Astrocyte of the spinal cord (primary cell): ENCODE measurements at regions not wholly inside any gene's neighbourhood (a gene's known extent, or its start where the extent isn't known, plus 50 kb on each side); places are given as distances from the start of the nearest gene placed in this dataset.
A peak's percentile ranks its signal among the peaks of the same experiment; 100 is the strongest.

ENCODE experiments used
- DNase-seq: peaks from one replicate; pipeline ENCODE4 v3.0.0; 2011; ENCODE audit warnings: low read depth, low spot score
- H3K4me3 ChIP-seq: 2 replicates; pipeline ENCODE4 v1.5.1; 2011; ENCODE audit warnings: low read depth, mild to moderate bottlenecking, low read length, moderate library complexity
- in situ Hi-C: cut with HindIII; loops from 2 replicates; pipeline ENCODE4 v1.10.0; 2017; ENCODE audit warnings: low sequenced_read_pairs
- TF ChIP-seq, protein P1 (sequence below): IDR thresholded peaks from 2 replicates; pipeline ENCODE4 v1.5.1; 2012; ENCODE audit warnings: low read depth, mild to moderate bottlenecking, low read length, inconsistent platforms

DNA sequence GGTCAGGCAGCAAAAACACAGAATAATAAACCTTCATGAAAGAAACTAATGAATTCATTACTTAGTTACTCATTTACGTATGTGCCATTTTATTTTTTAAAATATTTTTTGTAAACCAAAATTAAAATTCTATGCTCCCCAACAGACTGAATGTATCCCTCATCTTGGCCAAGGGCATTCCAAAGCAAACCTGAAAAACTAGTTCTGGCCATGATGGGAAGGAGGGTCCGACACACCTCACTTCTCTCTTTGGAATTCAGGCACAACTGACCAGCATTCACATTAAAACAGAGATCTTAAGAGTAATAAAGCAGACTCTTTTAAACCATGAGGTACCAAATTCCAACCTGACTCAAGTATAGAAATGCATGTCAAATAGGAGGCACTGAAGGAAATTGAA, 1576.9 kb upstream of the SPRY2 start:
- TF ChIP-seq, protein P1, sequence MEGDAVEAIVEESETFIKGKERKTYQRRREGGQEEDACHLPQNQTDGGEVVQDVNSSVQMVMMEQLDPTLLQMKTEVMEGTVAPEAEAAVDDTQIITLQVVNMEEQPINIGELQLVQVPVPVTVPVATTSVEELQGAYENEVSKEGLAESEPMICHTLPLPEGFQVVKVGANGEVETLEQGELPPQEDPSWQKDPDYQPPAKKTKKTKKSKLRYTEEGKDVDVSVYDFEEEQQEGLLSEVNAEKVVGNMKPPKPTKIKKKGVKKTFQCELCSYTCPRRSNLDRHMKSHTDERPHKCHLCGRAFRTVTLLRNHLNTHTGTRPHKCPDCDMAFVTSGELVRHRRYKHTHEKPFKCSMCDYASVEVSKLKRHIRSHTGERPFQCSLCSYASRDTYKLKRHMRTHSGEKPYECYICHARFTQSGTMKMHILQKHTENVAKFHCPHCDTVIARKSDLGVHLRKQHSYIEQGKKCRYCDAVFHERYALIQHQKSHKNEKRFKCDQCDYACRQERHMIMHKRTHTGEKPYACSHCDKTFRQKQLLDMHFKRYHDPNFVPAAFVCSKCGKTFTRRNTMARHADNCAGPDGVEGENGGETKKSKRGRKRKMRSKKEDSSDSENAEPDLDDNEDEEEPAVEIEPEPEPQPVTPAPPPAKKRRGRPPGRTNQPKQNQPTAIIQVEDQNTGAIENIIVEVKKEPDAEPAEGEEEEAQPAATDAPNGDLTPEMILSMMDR = no peak
- no peak overlapping the region for H3K4me3 ChIP-seq
- in situ Hi-C loops = no loop called here
- no peak for DNase-seq

DNA sequence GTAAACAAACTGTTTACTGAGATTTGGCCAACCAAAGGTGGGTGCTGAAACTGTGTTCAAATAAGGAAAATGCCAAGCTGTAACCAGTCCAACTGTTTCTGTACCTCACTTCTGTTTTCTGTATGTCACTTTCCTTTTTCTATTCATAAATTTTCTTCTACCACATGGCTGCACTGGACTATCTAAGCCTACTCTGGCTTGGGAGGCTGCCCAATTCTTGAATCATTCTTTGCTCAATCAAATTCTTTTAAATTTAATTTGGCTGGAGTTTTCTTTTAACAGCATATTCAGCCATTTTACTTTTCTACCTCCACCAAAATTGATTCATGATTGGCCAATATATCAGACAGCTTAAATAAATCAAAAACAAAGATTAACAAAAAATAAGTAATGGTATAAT, 1575.5 kb upstream of the SPRY2 start:
- in situ Hi-C loops = no loop called here
- H3K4me3 ChIP-seq = no peak overlapping the region
- TF ChIP-seq, protein P1 = no peak
- DNase-seq = peak; percentile 19

DNA sequence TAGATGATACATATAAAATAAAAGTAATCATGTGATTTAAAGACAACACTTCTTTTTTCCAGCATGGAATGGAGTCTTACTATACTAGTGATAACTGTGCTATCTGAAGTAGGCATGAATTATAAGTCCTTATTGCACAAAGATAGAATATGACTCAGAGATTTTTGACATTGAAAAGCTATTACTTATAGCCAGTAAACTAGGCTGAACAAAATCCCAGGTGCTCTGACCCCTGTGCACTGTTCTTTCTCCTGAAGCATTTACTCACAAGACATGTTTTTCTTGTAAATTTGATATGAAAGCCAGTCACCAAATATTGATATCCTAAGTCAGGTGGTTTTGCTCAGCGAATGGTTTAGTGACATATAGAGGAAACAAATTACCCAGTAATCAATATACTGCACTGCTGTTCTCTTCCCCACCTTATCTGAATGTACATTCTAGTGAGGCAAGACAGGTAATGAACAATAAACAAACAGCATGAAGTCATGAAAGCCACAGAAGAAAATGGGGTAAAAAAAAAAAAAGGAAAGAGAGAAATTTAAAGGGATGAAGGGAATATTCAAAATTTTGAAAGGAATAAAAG, 1567.0 kb upstream of the SPRY2 start:
- H3K4me3 ChIP-seq = no peak overlapping the region
- no peak for DNase-seq
- in situ Hi-C loops = no loop called here
- TF ChIP-seq, protein P1 = no peak

GRCh38 chr13:81888855-81889254, 1547.9 kb upstream of the SPRY2 start:
- in situ Hi-C loops = no loop called here
- DNase-seq = no peak
- TF ChIP-seq, protein P1 = no peak
- H3K4me3 ChIP-seq = no peak overlapping the region

DNA sequence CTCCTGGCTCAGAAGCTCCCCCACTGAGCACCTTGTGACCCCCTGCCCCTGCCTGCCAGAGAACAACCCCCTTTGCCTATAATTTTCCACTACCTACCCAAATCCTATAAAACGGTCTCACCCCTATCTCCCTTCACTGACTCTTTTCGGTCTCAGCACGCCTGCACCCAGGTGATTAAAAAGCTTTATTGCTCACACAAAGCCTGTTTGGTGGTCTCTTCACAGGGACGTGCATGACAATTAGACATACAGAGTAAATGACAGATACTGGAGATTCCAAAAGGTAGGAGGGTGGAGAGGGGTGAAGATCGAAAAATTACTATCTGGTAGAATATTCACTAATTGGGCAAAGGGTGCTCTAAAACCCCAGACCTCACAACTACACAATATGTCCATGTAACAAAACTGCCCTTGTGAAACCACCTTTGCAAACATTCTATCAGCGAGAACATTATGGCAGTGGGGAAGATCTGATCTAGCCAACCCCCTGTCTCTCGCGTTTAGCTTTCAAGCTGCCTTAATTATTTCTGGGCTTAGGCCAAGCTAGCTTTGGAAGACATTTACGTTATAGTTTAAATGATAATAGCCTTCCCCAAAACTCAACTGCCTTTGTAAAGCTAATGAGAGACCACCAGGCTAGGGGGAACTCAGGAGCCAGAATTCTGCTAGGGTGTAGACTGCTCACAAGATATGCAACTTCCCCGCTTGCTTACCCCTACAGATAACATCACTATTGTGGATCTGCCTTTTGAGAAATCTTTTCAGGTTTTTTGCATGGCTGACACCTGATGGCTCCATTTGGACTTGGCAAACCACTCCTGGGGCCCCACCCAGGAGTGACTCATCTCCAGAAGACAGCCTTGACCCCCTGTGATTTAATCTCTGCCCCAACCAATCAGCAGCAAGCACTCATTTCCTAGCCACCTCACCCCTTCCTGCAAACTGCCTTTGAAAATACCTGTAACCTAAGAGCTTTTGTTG, 1534.0 kb upstream of the SPRY2 start:
- no peak for DNase-seq
- in situ Hi-C loops = no loop called here
- TF ChIP-seq, protein P1 = no peak
- no peak overlapping the region for H3K4me3 ChIP-seq

GRCh38 chr13:81874253-81874652, 1533.3 kb upstream of the SPRY2 start:
- DNase-seq = no peak
- TF ChIP-seq, protein P1 = no peak
- H3K4me3 ChIP-seq = no peak overlapping the region
- in situ Hi-C loops = no loop called here
